K562 (cell line): ENCODE measurements at regions not wholly inside any gene's neighbourhood (a gene's known extent, or its start where the extent isn't known, plus 50 kb on each side); places are given as distances from the start of the nearest gene placed in this dataset.
"Not testable (repeated sequence)": the region's sequence is repeated elsewhere in the genome, so short reads cannot be mapped to it uniquely, and the experiment has no call there.

Experiments used
- ATAC-seq: fragments of 200-7000 bp; cut with Tn5 transposase; 3 replicates; pipeline ENCODE4 v1.9.1; 2020; ENCODE audit warnings: moderate library complexity
- BruUV-seq: library from RNA; stranded (reverse); fragments of 400-500 nt; replicated peaks from 2 replicates; lab custom pipeline; 2021; lab: Mats Ljungman, UMichigan
- CTCF ChIA-PET: fragments of 300-600 bp; formaldehyde crosslinking; extraction: SDS; loops from one replicate; lab custom pipeline; 2021; ENCODE audit warnings: low intra/inter-chr PET ratio; lab: Yijun Ruan, JAX
- POLR2A ChIA-PET: fragments of 300-600, 350-650 bp; sonication (Branson Sonifier 250); formaldehyde crosslinking; extraction: SDS; loops from one replicate; lab custom pipeline; 2021; ENCODE audit warnings: antibody characterized with exemption, inconsistent platforms; lab: Yijun Ruan, JAX
- DNase-seq, 4 experiments: peaks; one replicate each; pipeline versions ENCODE4 v3.0.0 to v3.0.0-alpha.2; 2011 to 2018; ENCODE audit warnings: low spot score in 3 of 4, mixed read lengths in 3 of 4; ENCODE audit errors: extremely low read depth in 1 of 4
- FAIRE-seq: peaks from 2 replicates; lab custom pipeline; 2011; peaks lifted over from hg19 to GRCh38; lab: Jason Lieb, UNC
- H2AFZ ChIP-seq: 2 replicates; pipeline ENCODE4 v1.6.0; 2011; ENCODE audit warnings: low read depth, low read length, control low read depth, inconsistent platforms
- H3K27ac ChIP-seq: fragments of 200-600 bp; 3 replicates; pipeline ENCODE4 v1.8.0; 2011; ENCODE audit warnings: low read depth, mild to moderate bottlenecking, control low read depth, inconsistent platforms, low read length, moderate library complexity, mixed read lengths; ENCODE audit errors: extremely low read depth
- H3K27me3 ChIP-seq, 2 experiments: fragments of 300-600 bp in 1 of 2; 2 replicates in 1 of 2; 3 replicates in 1 of 2; pipeline versions ENCODE4 v1.6.0 to v1.8.0; 2011; ENCODE audit warnings: inconsistent platforms in 2 of 2, low read length in 2 of 2, mild to moderate bottlenecking in 1 of 2, mixed read lengths in 1 of 2, moderate library complexity in 1 of 2; ENCODE audit not compliant: control insufficient read depth in 2 of 2, insufficient read depth in 2 of 2
- H3K36me3 ChIP-seq: fragments of 300-600 bp; 3 replicates; pipeline ENCODE4 v1.8.0; 2011; ENCODE audit warnings: mild to moderate bottlenecking, low read length, inconsistent platforms; ENCODE audit not compliant: control insufficient read depth, insufficient read depth
- H3K4me1 ChIP-seq, 2 experiments: fragments of 200-600 bp in 1 of 2; replicated peaks in 1 of 2; 2 replicates in 1 of 2; 3 replicates in 1 of 2; pipeline versions ENCODE4 v1.5.1 to v1.8.0; 2011; ENCODE audit warnings: inconsistent platforms in 2 of 2, low read length in 2 of 2, mild to moderate bottlenecking in 1 of 2, mixed read lengths in 1 of 2, moderate library complexity in 1 of 2; ENCODE audit not compliant: control insufficient read depth in 2 of 2, insufficient read depth in 2 of 2
- H3K4me2 ChIP-seq: 2 replicates; pipeline ENCODE4 v1.6.1; 2011; ENCODE audit warnings: low read length, control low read depth, inconsistent platforms, mixed read lengths; ENCODE audit not compliant: insufficient read depth
- H3K4me3 ChIP-seq: fragments of 200-600 bp; sonication (generic), shearing (Covaris generic); 2 replicates; pipeline ENCODE4 v1.5.1; 2016; ENCODE audit warnings: control low read depth, inconsistent platforms
- H3K79me2 ChIP-seq: fragments of 200-600 bp; 3 replicates; pipeline ENCODE4 v1.8.0; 2011; ENCODE audit warnings: low read length, inconsistent platforms; ENCODE audit not compliant: control insufficient read depth, insufficient read depth
- H3K9ac ChIP-seq, 2 experiments: 2 replicates each; pipeline versions ENCODE4 v1.6.0 to v1.6.1; 2011; ENCODE audit warnings: low read depth in 2 of 2, low read length in 2 of 2, control low read depth in 1 of 2, inconsistent platforms in 1 of 2, mild to moderate bottlenecking in 1 of 2, mixed read lengths in 1 of 2; ENCODE audit not compliant: insufficient read depth in 1 of 2
- H3K9me1 ChIP-seq: one replicate; pipeline ENCODE4 v1.6.0; 2011; ENCODE audit warnings: inconsistent platforms, mild to moderate bottlenecking, low read length, moderate library complexity; ENCODE audit not compliant: control insufficient read depth, insufficient read depth
- H3K9me3 ChIP-seq: replicated peaks from 2 replicates; pipeline ENCODE4 v1.5.1; 2011; ENCODE audit warnings: low read depth, low read length, inconsistent platforms; ENCODE audit not compliant: control insufficient read depth, insufficient read depth
- H4K20me1 ChIP-seq: replicated peaks from 2 replicates; pipeline ENCODE4 v1.6.1; 2011; ENCODE audit warnings: low read length, inconsistent platforms, mixed read lengths; ENCODE audit not compliant: control insufficient read depth, insufficient read depth
- HINFP ChIP-seq: fragments of 450-650 bp; conservative IDR thresholded peaks from 2 replicates; pipeline ENCODE4 v1.6.1; 2016; ENCODE audit warnings: missing genetic modification characterization, low read depth, mild to moderate bottlenecking, control low read depth, missing compliant biosample characterization
- IFI16 ChIP-seq: fragments of 250-450 bp; sonication (Bioruptor Pico); IDR thresholded peaks from 2 replicates; pipeline ENCODE4 v2.1.2; 2022; ENCODE audit warnings: mild to moderate bottlenecking, inconsistent platforms
- POLR2B ChIP-seq: fragments of 450-650 bp; IDR thresholded peaks from 2 replicates; pipeline ENCODE4 v1.6.1; 2018; ENCODE audit warnings: low read depth; ENCODE audit not compliant: partially characterized antibody
- POU5F1 ChIP-seq: fragments of 150-350 bp; IDR thresholded peaks from 2 replicates; pipeline ENCODE4 v1.6.1; 2014; ENCODE audit warnings: borderline replicate concordance, low read length, low read depth, mild to moderate bottlenecking; ENCODE audit not compliant: partially characterized antibody
- SIX5 ChIP-seq, 2 experiments: IDR thresholded peaks; 2 replicates each; pipeline ENCODE4 v1.6.1; 2011; ENCODE audit warnings: low read length in 2 of 2, borderline replicate concordance in 1 of 2, low read depth in 1 of 2, mild to moderate bottlenecking in 1 of 2, moderate library complexity in 1 of 2; ENCODE audit not compliant: insufficient read depth in 1 of 2
- SRSF7 ChIP-seq: fragments of 200-400 bp; formaldehyde crosslinking; optimal IDR thresholded peaks from 2 replicates; pipeline ENCODE3; 2017; ENCODE audit warnings: mild to moderate bottlenecking, low read depth, low read length
- TEAD1 ChIP-seq, 2 experiments: fragments of 450-650 bp in 1 of 2; sonication (generic) in 1 of 2; formaldehyde crosslinking; IDR thresholded peaks; 2 replicates each; pipeline versions ENCODE4 v1.4.0 to v1.8.0; 2020 to 2022; ENCODE audit warnings: mild to moderate bottlenecking in 2 of 2, missing genetic modification reagents in 1 of 2
- ZNF79 ChIP-seq: fragments of 250-450 bp; sonication (Bioruptor Pico); IDR thresholded peaks from 2 replicates; pipeline ENCODE4 v1.4.0; 2020; ENCODE audit warnings: low read depth, mild to moderate bottlenecking, moderate library complexity
- WGBS: fragments of 100-300 bp; shearing (Covaris generic); methylation state at CpG from one replicate; pipeline ENCODE4 v1.1.6; 2016; ENCODE audit warnings: low coverage, mixed read lengths; ENCODE audit not compliant: insufficient coverage; ENCODE audit errors: missing lambda C conversion rate; 5-methylcytosine and 5-hydroxymethylcytosine counted together
- in situ Hi-C: fragments of 300-500 bp; cut with MboI; formaldehyde crosslinking; loops from 4 replicates; pipeline ENCODE4 v1.15.0; 2018; ENCODE audit warnings: inconsistent platforms, mixed read lengths
- intact Hi-C: fragments of 100-400 bp; cut with micrococcal nuclease; formaldehyde crosslinking; loops from 2 replicates; pipeline ENCODE4 v1.14.2; 2022

GRCh38 chr2:5203134-5203755, 488.9 kb upstream of the SOX11 start:
- POLR2A ChIA-PET, result no interaction called here
- Histone ChIP-seq H3K4me3 (no peak overlapping the region), H3K4me2 (no peak overlapping the region), H3K27ac (no peak overlapping the region), H3K9me3 (no peaks in the 10 kb centered on the region), H3K36me3 (no peaks in the 10 kb centered on the region), H3K9ac (no peak overlapping the region), H2AFZ (no peak overlapping the region), H3K79me2 (no peaks in the 10 kb centered on the region), H3K4me1 (no peaks in the 10 kb centered on the region), H3K27me3 (no peaks in the 10 kb centered on the region), H3K9me1 (no peaks in the 10 kb centered on the region), H4K20me1 (no peaks in the 10 kb centered on the region)
- BruUV-seq, result no TSS peak
- in situ Hi-C loops, result no loop called here
- FAIRE-seq (no peak), ATAC-seq (no peak), DNase-seq (no peak)
- intact Hi-C loops, result no loop called here
- CTCF ChIA-PET, result no interaction called here
- no peak for TF ChIP-seq IFI16 (CRISPR knock-in tag)
- no peak for TF ChIP-seq POLR2B
- TF ChIP-seq HINFP (tag), result no peak
- TF ChIP-seq SRSF7, result no peak
- TF ChIP-seq ZNF79 (CRISPR knock-in tag), result no peak
- no peak for TF ChIP-seq TEAD1 (CRISPR knock-in tag; IDR thresholded peaks at IDR 0.05)
- TF ChIP-seq POU5F1, result no peak
- no peak for TF ChIP-seq SIX5 (IDR thresholded peaks at IDR 0.05; ENCODE audit: borderline replicate concordance in 1 of 2, insufficient read depth in 1 of 2, low read depth in 1 of 2, low read length in 2 of 2)
- 2% methylated on average over 5 of the region's 5 CpGs for WGBS

- H3K27me3 ChIP-seq, DNase-seq, H4K20me1 ChIP-seq, H3K27ac ChIP-seq, H3K9me3 ChIP-seq, intact Hi-C loops, H3K4me2 ChIP-seq, H3K79me2 ChIP-seq, H3K9ac ChIP-seq, BruUV-seq, in situ Hi-C loops, FAIRE-seq, CTCF ChIA-PET, H3K9me1 ChIP-seq, H3K4me1 ChIP-seq, POLR2A ChIA-PET, H3K36me3 ChIP-seq, H2AFZ ChIP-seq, ATAC-seq, H3K4me3 ChIP-seq: not testable (repeated sequence)
- 0% methylated on average over 2 of the region's 2 CpGs for WGBS
These were observed 485.4 kb upstream of the SOX11 start for GRCh38 chr2:5206742-5207141.
